Astrocyte of the hippocampus (primary cell): ENCODE measurements at regions not wholly inside any gene's neighbourhood (a gene's known extent, or its start where the extent isn't known, plus 50 kb on each side); places are given as distances from the start of the nearest gene placed in this dataset.
A peak's percentile ranks its signal among the peaks of the same experiment; 100 is the strongest.
"Not testable (repeated sequence)": the region's sequence is repeated elsewhere in the genome, so short reads cannot be mapped to it uniquely, and the experiment has no call there.

Experiments
- DNase-seq: peaks from one replicate; pipeline ENCODE4 v3.0.0; 2011; ENCODE audit warnings: low read depth, low spot score

GRCh38 chr15:98324341-98324970 is 323.9 kb upstream of the IGF1R start:
- peak; percentile 2 for DNase-seq

- no peak for DNase-seq
Observed at GRCh38 chr15:98326804-98327203, 321.5 kb upstream of the IGF1R start.

- DNase-seq: no peak
Observed at GRCh38 chr15:98330258-98330657, 318.1 kb upstream of the IGF1R start.

- DNase-seq: no peak
Observed at GRCh38 chr15:98330692-98331435, 317.5 kb upstream of the IGF1R start.

GRCh38 chr15:98331676-98332075 is 316.7 kb upstream of the IGF1R start:
- DNase-seq: no peak

GRCh38 chr15:98333251-98333650 is 315.1 kb upstream of the IGF1R start:
- no peak for DNase-seq

- no peak for DNase-seq
Observed at GRCh38 chr15:98342911-98343310, 305.4 kb upstream of the IGF1R start.

- no peak for DNase-seq
Observed at GRCh38 chr15:98344591-98344990, 303.7 kb upstream of the IGF1R start.

GRCh38 chr15:98347001-98347400 is 301.3 kb upstream of the IGF1R start:
- DNase-seq: peak; percentile 6

- DNase-seq: no peak
Observed at GRCh38 chr15:98347866-98348265, 300.5 kb upstream of the IGF1R start.

- no peak for DNase-seq
Observed at GRCh38 chr15:98350276-98350675, 298.1 kb upstream of the IGF1R start.

GRCh38 chr15:98358274-98358673 is 290.1 kb upstream of the IGF1R start:
- not testable (repeated sequence) for DNase-seq

GRCh38 chr15:98358971-98359370 is 289.4 kb upstream of the IGF1R start:
- no peak for DNase-seq

- no peak for DNase-seq
Observed at GRCh38 chr15:98363416-98363815, 284.9 kb upstream of the IGF1R start.

GRCh38 chr15:98363955-98364354 is 284.4 kb upstream of the IGF1R start:
- no peak for DNase-seq

GRCh38 chr15:98369081-98369716 is 279.1 kb upstream of the IGF1R start:
- no peak for DNase-seq

- peak; percentile 42 for DNase-seq
Observed at GRCh38 chr15:98375513-98376340, 272.6 kb upstream of the IGF1R start.

GRCh38 chr15:98380721-98381120 is 267.6 kb upstream of the IGF1R start:
- no peak for DNase-seq

- peak; percentile 28 for DNase-seq
Observed at GRCh38 chr15:98381446-98381845, 266.9 kb upstream of the IGF1R start.

- no peak for DNase-seq
Observed at GRCh38 chr15:98382139-98382538, 266.2 kb upstream of the IGF1R start.

- DNase-seq: no peak
Observed at GRCh38 chr15:98383571-98383970, 264.8 kb upstream of the IGF1R start.
